ENCODE measurements at regions not wholly inside any gene's neighbourhood (a gene's known extent, or its start where the extent isn't known, plus 50 kb on each side); places are given as distances from the start of the nearest gene placed in this dataset.

DNA sequence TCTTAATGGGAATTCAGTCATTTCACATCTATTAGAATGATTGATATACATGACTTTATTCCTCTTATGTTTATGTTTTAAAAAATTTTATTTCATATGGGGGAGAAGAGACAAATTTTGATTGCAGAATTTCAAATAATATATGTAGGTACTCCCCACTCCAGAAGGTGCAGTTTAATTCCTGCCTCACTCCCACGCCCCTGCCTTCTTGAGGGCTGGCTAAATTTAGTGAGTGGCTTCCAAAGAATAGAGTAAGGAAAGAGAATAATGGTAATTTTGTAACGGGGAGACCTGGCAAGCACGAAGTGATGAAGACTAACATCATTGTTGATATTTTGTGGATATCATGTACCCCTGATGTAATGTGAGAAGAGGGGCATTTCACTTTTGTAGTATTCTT is 94.7 kb upstream of the FAM78B start:
- no peak for DNase-seq (ENCODE audit: low read depth in 2 of 2)
- H3K4me3 ChIP-seq (replicated peaks in 1 of 2; ENCODE audit: low read depth in 2 of 2, low read length in 2 of 2): no peak overlapping the region
- TF ChIP-seq, protein P1, sequence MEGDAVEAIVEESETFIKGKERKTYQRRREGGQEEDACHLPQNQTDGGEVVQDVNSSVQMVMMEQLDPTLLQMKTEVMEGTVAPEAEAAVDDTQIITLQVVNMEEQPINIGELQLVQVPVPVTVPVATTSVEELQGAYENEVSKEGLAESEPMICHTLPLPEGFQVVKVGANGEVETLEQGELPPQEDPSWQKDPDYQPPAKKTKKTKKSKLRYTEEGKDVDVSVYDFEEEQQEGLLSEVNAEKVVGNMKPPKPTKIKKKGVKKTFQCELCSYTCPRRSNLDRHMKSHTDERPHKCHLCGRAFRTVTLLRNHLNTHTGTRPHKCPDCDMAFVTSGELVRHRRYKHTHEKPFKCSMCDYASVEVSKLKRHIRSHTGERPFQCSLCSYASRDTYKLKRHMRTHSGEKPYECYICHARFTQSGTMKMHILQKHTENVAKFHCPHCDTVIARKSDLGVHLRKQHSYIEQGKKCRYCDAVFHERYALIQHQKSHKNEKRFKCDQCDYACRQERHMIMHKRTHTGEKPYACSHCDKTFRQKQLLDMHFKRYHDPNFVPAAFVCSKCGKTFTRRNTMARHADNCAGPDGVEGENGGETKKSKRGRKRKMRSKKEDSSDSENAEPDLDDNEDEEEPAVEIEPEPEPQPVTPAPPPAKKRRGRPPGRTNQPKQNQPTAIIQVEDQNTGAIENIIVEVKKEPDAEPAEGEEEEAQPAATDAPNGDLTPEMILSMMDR (IDR thresholded peaks at IDR 0.05; ENCODE audit: low read depth, low read length): no peak

DNA sequence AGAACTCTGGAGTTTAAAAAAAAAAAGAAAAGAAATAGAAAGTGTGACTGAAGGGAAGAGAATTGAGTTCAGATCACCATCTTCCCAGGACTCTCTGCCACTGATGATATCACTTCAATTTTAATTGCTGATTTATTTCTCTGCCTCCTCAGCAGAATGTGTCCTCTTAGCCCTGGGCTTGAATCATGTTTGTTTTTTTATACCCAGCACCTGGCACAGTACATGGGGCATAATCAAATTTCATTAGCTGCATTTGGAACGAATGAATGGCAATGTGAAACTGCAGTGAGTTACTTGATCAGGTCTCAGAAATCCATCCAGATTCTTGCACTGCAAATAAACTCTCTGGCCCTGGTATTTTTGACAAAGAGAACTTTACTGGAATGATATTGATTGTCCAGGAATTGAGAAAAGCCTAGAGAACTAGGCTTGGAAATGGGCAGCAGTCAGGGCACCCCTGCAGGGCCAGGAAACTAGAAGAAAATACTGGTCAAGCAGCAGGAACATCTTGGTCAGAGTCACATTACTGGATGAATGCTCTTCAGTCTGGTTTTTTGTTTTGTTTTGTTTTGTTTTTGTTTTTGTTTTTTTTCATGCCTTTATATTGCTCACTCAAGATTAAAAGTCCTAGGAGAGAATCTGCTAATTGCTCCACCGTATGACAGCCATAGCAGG is 103.8 kb upstream of the FAM78B start:
- no peak for DNase-seq (ENCODE audit: low read depth in 2 of 2)
- no peak overlapping the region for H3K4me3 ChIP-seq (replicated peaks in 1 of 2; ENCODE audit: low read depth in 2 of 2, low read length in 2 of 2)
- TF ChIP-seq, protein P1 (IDR thresholded peaks at IDR 0.05; ENCODE audit: low read depth, low read length): no peak

DNA sequence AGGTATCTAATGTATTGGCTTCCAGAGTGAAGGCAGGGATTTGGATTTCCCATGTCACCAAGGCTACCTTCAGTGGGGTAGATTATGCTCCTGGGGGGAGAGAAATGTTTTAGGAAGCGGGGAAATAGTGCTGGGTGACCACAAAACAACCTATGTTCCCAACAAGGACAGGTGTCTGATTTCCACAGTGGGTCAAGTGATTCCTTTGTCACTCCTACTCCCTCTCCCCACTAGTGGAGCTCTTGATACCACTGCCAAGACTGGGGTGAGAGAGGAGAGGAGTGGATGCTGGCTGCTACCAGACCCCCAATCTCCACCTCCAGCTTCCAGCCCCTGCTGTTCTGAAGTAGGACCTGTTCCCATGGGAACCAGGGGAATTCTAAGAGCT is 104.3 kb upstream of the FAM78B start:
- DNase-seq (ENCODE audit: low read depth in 2 of 2): no peak
- TF ChIP-seq, protein P1 (IDR thresholded peaks at IDR 0.05; ENCODE audit: low read depth, low read length): no peak
- no peak overlapping the region for H3K4me3 ChIP-seq (replicated peaks in 1 of 2; ENCODE audit: low read depth in 2 of 2, low read length in 2 of 2)

DNA sequence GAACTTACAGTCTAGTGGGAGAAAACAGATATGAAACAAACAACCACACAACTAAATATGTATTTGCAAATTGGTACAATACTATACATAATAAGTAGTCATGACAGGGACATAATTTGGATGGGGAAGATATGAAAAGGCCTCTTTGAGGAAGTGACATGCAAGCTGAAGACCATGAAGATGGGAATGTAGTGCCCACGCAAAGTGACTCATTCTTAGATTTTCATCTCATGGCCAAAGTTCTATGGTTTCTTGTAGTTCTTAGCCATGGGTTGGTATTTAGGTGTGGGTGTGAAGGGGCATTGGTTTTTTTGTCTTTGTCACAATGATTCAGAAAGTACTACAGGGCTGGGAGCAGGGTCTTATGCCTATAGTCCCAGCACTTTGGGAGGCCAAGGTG is 105.4 kb upstream of the FAM78B start:
- TF ChIP-seq, protein P1 (IDR thresholded peaks at IDR 0.05; ENCODE audit: low read depth, low read length): no peak
- H3K4me3 ChIP-seq (replicated peaks in 1 of 2; ENCODE audit: low read depth in 2 of 2, low read length in 2 of 2): no peak overlapping the region
- no peak for DNase-seq (ENCODE audit: low read depth in 2 of 2)

DNA sequence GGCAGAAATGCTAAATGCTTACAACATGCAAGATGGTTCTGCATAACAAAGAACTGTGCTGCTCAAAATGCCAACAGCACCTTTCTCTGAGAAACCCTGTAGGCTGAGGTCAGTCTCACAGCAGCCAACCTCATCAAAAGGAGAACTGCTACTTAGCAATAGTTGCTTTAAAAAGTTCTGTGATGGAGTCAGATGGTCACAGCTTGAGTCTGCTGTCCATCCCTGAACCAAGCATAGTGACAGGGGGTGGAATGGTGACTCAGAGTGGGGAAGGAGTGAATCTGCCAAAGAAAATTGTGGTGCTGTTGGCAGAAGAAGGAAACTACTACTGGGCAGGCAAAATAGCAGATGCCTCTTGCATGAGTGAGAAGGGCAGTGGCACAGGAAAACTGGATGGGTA is 106.0 kb upstream of the FAM78B start:
- TF ChIP-seq, protein P1 (IDR thresholded peaks at IDR 0.05; ENCODE audit: low read depth, low read length): no peak
- no peak overlapping the region for H3K4me3 ChIP-seq (replicated peaks in 1 of 2; ENCODE audit: low read depth in 2 of 2, low read length in 2 of 2)
- no peak for DNase-seq (ENCODE audit: low read depth in 2 of 2)

DNA sequence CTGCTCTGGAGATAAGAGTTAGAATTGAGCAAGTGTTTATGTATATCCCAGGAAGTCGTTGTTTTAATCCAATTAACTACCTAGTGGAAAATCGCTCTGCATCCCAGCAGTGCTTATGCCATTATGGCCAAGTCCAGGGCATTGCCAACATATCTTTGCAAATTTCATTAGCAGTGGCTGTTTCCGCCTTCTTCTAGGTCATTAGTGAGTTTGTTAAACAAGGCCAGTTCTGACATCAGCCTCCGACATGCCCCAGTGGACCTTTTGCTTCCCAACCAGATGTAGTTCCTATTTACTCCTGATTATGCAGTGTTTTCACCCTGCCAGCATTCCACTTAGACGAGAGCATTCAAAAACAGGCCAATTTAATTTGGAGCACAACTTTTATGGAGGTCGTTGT is 106.8 kb upstream of the FAM78B start:
- no peak overlapping the region for H3K4me3 ChIP-seq (replicated peaks in 1 of 2; ENCODE audit: low read depth in 2 of 2, low read length in 2 of 2)
- DNase-seq (ENCODE audit: low read depth in 2 of 2): no peak
- TF ChIP-seq, protein P1 (IDR thresholded peaks at IDR 0.05; ENCODE audit: low read depth, low read length): no peak
